Vagina (tissue), 2 donors: ENCODE measurements at regions not wholly inside any gene's neighbourhood (a gene's known extent, or its start where the extent isn't known, plus 50 kb on each side); places are given as distances from the start of the nearest gene placed in this dataset.

Experiments used
- CTCF ChIP-seq, 3 experiments: fragments of 450-650 bp in 2 of 3; fragments of 200-600 bp in 1 of 3; sonication (generic) in 1 of 3; IDR thresholded peaks; one replicate each; pipeline ENCODE4 v1.5.1; 2017 to 2019; ENCODE audit warnings: antibody characterized with exemption in 3 of 3, mild to moderate bottlenecking in 2 of 3, moderate library complexity in 2 of 3
- POLR2AphosphoS5 ChIP-seq, 2 donors: sonication (generic); formaldehyde crosslinking; IDR thresholded peaks; one replicate each; pipeline ENCODE4 v1.9.0; 2017; ENCODE audit warnings: antibody characterized with exemption in 2 of 2, mild to moderate bottlenecking in 2 of 2, low read depth in 1 of 2; ENCODE audit not compliant: insufficient read depth in 1 of 2

DNA sequence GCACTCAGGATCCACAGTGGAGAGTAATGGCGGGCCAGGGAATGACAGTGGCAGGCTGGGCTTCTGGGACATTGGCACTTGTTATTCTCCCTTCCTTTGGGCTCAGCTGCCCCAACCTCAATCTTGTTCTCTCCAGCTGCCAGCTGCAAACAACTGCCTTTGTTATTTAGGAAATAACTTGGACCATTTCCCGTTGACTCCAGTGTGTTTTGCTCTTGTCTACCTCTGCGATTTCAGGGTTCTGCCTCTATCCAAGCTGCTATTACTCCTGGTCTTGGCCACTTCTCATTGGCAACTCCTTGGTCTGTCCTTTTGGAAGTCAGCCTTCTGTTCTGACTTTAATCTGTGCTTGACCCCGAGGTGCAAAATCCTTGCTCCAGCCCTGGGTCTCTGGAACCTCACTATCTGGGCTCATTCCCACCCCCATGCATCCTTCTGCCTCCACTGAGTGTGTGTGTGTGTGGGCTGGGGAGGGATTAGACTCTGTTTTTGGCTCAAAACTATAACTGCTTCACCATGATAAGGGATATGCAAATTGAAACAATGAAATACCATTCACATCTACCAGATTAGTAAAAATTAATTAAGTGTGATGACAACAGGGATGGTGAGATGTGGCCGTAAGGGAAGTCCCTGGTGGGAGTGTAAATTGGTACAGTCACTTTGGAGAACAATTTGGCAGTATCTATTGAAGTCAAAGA is 134.1 kb upstream of the CXCR4 start:
- TF ChIP-seq POLR2AphosphoS5 (IDR thresholded peaks at IDR 0.05; ENCODE audit: insufficient read depth in 1 of 2, low read depth in 1 of 2) (no peak), CTCF (IDR thresholded peaks at IDR 0.05) (no peak)
